SK-N-SH treated with all-trans-retinoic acid at 6 μM for 48 hours (cell line): ENCODE measurements at regions not wholly inside any gene's neighbourhood (a gene's known extent, or its start where the extent isn't known, plus 50 kb on each side); places are given as distances from the start of the nearest gene placed in this dataset.

Source experiments
- ATAC-seq: fragments of 200-7000 bp; cut with Tn5 transposase; 3 replicates; pipeline ENCODE4 v1.9.1; 2020; ENCODE audit warnings: mild to moderate bottlenecking, moderate library complexity
- ARNTL ChIP-seq: fragments of 450-650 bp; formaldehyde crosslinking; IDR thresholded peaks from 2 replicates; pipeline ENCODE4 v1.5.0; 2020; ENCODE audit warnings: low read depth, mild to moderate bottlenecking, moderate library complexity, borderline replicate concordance
- BACH2 ChIP-seq: fragments of 250-450 bp; sonication (Bioruptor Pico); IDR thresholded peaks from 2 replicates; pipeline ENCODE4 v1.9.0; 2021; ENCODE audit warnings: mild to moderate bottlenecking, borderline replicate concordance
- CSDC2 ChIP-seq: fragments of 250-450 bp; sonication (Bioruptor Pico); IDR thresholded peaks from 2 replicates; pipeline ENCODE4 v1.5.0; 2020; ENCODE audit warnings: mild to moderate bottlenecking, moderate library complexity
- ESRRG ChIP-seq: fragments of 250-450 bp; sonication (Bioruptor Pico); IDR thresholded peaks from 2 replicates; pipeline ENCODE4 v1.6.1; 2021; ENCODE audit warnings: mild to moderate bottlenecking
- GLIS3 ChIP-seq: fragments of 250-450 bp; sonication (Bioruptor Pico); IDR thresholded peaks from 2 replicates; pipeline ENCODE4 v1.5.0; 2020; ENCODE audit warnings: mild to moderate bottlenecking, moderate library complexity
- ISL1 ChIP-seq: fragments of 250-450 bp; sonication (Bioruptor Pico); IDR thresholded peaks from 2 replicates; pipeline ENCODE4 v2.1.2; 2022; ENCODE audit warnings: mild to moderate bottlenecking, moderate library complexity
- OSR1 ChIP-seq: fragments of 250-450 bp; sonication (Bioruptor Pico); IDR thresholded peaks from 2 replicates; pipeline ENCODE4 v1.8.0; 2022; ENCODE audit warnings: moderate library complexity, mild to moderate bottlenecking, inconsistent platforms
- PPARA ChIP-seq: fragments of 250-450 bp; sonication (Bioruptor Pico); IDR thresholded peaks from 2 replicates; pipeline ENCODE4 v1.5.0; 2020; ENCODE audit warnings: mild to moderate bottlenecking, borderline replicate concordance
- RARB ChIP-seq: fragments of 250-450 bp; sonication (Bioruptor Pico); IDR thresholded peaks from 2 replicates; pipeline ENCODE4 v1.8.0; 2021; ENCODE audit warnings: mild to moderate bottlenecking, moderate library complexity
- TCF4 ChIP-seq: fragments of 250-450 bp; sonication (Bioruptor Pico); IDR thresholded peaks from 2 replicates; pipeline ENCODE4 v1.8.0; 2021; ENCODE audit warnings: mild to moderate bottlenecking, moderate library complexity, borderline replicate concordance
- TSHZ2 ChIP-seq: fragments of 250-450 bp; sonication (Bioruptor Pico); IDR thresholded peaks from 2 replicates; pipeline ENCODE4 v1.5.0; 2020; ENCODE audit warnings: mild to moderate bottlenecking, moderate library complexity
- ZC3H10 ChIP-seq: fragments of 250-450 bp; sonication (Bioruptor Pico); IDR thresholded peaks from 2 replicates; pipeline ENCODE4 v1.5.1; 2021; ENCODE audit warnings: mild to moderate bottlenecking, moderate library complexity
- ZFP3 ChIP-seq: fragments of 250-450 bp; sonication (Bioruptor Pico); IDR thresholded peaks from 2 replicates; pipeline ENCODE4 v1.5.0; 2020; ENCODE audit warnings: mild to moderate bottlenecking, moderate library complexity
- ZFP30 ChIP-seq: fragments of 450-650 bp; formaldehyde crosslinking; IDR thresholded peaks from 2 replicates; pipeline ENCODE4 v1.5.0; 2022; ENCODE audit warnings: mild to moderate bottlenecking, moderate library complexity
- ZNF70 ChIP-seq: fragments of 450-650 bp; formaldehyde crosslinking; IDR thresholded peaks from 2 replicates; pipeline ENCODE4 v1.5.0; 2020; ENCODE audit warnings: mild to moderate bottlenecking, moderate library complexity
- TF ChIP-seq, protein P1 (sequence below): fragments of 250-450 bp; sonication (Bioruptor Pico); IDR thresholded peaks from 2 replicates; pipeline ENCODE4 v1.8.0; 2020; ENCODE audit warnings: mild to moderate bottlenecking, moderate library complexity, borderline replicate concordance
- TF ChIP-seq, protein P2 (sequence below): fragments of 250-450 bp; sonication (Bioruptor Pico); IDR thresholded peaks from 2 replicates; pipeline ENCODE4 v1.8.0; 2021; ENCODE audit warnings: low read depth, mild to moderate bottlenecking, moderate library complexity, borderline replicate concordance
- TF ChIP-seq, protein P3 (sequence below): fragments of 250-450 bp; sonication (Bioruptor Pico); IDR thresholded peaks from 2 replicates; pipeline ENCODE4 v1.5.1; 2020; ENCODE audit warnings: low read depth, mild to moderate bottlenecking, moderate library complexity
- TF ChIP-seq, protein P4 (sequence below): fragments of 250-450 bp; sonication (Bioruptor Pico); IDR thresholded peaks from 2 replicates; pipeline ENCODE4 v1.5.1; 2021; ENCODE audit warnings: mild to moderate bottlenecking, moderate library complexity

DNA sequence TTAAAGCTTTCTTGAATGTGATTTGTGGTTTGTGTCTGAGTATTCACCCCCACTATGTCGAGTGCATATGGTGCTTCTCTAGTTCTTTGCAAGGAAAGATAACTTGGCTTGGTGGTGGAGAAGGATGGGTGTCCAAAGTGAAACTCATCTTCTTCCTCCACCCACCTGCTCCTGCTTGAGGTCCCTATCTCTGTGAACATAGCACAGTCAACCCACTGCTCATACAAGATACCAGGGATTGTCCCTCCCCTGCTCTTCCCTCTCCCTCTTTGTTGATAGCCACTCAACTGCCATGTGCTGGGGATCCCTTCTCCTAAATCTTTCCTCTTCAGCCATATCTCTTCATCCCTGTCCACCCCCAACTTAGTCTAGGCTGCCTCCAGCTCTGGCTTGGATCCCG lies 176.5 kb downstream of the ASCL4 start (continued):
- TF ChIP-seq TSHZ2 (CRISPR knock-in tag): no peak
- TF ChIP-seq, protein P1, sequence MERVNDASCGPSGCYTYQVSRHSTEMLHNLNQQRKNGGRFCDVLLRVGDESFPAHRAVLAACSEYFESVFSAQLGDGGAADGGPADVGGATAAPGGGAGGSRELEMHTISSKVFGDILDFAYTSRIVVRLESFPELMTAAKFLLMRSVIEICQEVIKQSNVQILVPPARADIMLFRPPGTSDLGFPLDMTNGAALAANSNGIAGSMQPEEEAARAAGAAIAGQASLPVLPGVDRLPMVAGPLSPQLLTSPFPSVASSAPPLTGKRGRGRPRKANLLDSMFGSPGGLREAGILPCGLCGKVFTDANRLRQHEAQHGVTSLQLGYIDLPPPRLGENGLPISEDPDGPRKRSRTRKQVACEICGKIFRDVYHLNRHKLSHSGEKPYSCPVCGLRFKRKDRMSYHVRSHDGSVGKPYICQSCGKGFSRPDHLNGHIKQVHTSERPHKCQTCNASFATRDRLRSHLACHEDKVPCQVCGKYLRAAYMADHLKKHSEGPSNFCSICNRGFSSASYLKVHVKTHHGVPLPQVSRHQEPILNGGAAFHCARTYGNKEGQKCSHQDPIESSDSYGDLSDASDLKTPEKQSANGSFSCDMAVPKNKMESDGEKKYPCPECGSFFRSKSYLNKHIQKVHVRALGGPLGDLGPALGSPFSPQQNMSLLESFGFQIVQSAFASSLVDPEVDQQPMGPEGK: no peak
- no peak for TF ChIP-seq ISL1 (CRISPR knock-in tag)
- TF ChIP-seq, all 23 proteins: peak for 0

GRCh38 chr12:107955966-107956643 lies 173.0 kb upstream of the WSCD2 start:
- no peak for TF ChIP-seq TCF4 (CRISPR knock-in tag)
- no peak for TF ChIP-seq OSR1 (CRISPR knock-in tag)
- TF ChIP-seq ISL1 (CRISPR knock-in tag): no peak
- TF ChIP-seq, protein P2, sequence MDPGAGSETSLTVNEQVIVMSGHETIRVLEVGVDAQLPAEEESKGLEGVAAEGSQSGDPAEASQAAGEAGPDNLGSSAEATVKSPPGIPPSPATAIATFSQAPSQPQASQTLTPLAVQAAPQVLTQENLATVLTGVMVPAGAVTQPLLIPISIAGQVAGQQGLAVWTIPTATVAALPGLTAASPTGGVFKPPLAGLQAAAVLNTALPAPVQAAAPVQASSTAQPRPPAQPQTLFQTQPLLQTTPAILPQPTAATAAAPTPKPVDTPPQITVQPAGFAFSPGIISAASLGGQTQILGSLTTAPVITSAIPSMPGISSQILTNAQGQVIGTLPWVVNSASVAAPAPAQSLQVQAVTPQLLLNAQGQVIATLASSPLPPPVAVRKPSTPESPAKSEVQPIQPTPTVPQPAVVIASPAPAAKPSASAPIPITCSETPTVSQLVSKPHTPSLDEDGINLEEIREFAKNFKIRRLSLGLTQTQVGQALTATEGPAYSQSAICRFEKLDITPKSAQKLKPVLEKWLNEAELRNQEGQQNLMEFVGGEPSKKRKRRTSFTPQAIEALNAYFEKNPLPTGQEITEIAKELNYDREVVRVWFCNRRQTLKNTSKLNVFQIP: no peak
- no peak for ATAC-seq

DNA sequence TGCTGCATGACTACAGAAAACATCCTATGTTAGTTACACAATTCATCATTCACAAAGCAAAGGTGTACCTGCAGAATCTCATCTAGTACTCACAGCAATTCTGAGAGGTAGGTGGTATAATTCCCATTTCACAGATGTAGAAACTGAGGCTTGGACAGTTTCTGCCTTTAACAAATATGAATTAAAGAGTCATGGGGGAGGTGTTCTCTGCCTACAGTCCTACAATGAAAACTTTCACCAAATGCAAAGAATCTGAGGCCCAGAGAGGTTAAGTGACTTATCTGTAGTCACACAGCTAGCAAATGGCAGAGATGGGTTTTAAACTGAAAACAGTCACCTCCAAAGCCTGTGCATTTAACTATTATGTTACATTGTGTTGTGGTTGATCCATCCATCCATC lies 171.6 kb upstream of the WSCD2 start:
- TF ChIP-seq ZFP3 (CRISPR knock-in tag) (no peak), RARB (no peak), TCF4 (CRISPR knock-in tag) (no peak), ZNF70 (CRISPR knock-in tag) (no peak), BACH2 (CRISPR knock-in tag) (no peak), OSR1 (CRISPR knock-in tag) (no peak), PPARA (CRISPR knock-in tag) (no peak), CSDC2 (CRISPR knock-in tag) (no peak)
- TF ChIP-seq, protein P3, sequence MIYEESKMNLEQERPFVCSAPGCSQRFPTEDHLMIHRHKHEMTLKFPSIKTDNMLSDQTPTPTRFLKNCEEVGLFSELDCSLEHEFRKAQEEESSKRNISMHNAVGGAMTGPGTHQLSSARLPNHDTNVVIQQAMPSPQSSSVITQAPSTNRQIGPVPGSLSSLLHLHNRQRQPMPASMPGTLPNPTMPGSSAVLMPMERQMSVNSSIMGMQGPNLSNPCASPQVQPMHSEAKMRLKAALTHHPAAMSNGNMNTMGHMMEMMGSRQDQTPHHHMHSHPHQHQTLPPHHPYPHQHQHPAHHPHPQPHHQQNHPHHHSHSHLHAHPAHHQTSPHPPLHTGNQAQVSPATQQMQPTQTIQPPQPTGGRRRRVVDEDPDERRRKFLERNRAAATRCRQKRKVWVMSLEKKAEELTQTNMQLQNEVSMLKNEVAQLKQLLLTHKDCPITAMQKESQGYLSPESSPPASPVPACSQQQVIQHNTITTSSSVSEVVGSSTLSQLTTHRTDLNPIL (CRISPR knock-in tag): no peak
- TF ChIP-seq, protein P4, sequence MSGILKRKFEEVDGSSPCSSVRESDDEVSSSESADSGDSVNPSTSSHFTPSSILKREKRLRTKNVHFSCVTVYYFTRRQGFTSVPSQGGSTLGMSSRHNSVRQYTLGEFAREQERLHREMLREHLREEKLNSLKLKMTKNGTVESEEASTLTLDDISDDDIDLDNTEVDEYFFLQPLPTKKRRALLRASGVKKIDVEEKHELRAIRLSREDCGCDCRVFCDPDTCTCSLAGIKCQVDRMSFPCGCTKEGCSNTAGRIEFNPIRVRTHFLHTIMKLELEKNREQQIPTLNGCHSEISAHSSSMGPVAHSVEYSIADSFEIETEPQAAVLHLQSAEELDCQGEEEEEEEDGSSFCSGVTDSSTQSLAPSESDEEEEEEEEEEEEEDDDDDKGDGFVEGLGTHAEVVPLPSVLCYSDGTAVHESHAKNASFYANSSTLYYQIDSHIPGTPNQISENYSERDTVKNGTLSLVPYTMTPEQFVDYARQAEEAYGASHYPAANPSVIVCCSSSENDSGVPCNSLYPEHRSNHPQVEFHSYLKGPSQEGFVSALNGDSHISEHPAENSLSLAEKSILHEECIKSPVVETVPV (CRISPR knock-in tag): no peak
- ATAC-seq: no peak

GRCh38 chr12:107963635-107964034 lies 165.5 kb upstream of the WSCD2 start:
- TF ChIP-seq ZFP30 (CRISPR knock-in tag) (no peak), ARNTL (CRISPR knock-in tag) (no peak), ZC3H10 (CRISPR knock-in tag) (no peak), ESRRG (CRISPR knock-in tag) (no peak), GLIS3 (CRISPR knock-in tag) (no peak)
- no peak for ATAC-seq
